Amygdala (tissue), 56 donors: ENCODE measurements at regions not wholly inside any gene's neighbourhood (a gene's known extent, or its start where the extent isn't known, plus 50 kb on each side); places are given as distances from the start of the nearest gene placed in this dataset.

Experiments used
- DNase-seq, 56 donors: peaks; one replicate each; lab custom pipeline; 2025; lab: John Stamatoyannopoulos, UW

GRCh38 chr9:87428659-87429058, 69.0 kb upstream of the DAPK1 start:
- DNase-seq = no peak

- DNase-seq = no peak
Observed at GRCh38 chr9:87431837-87432236, 65.8 kb upstream of the DAPK1 start.

DNA sequence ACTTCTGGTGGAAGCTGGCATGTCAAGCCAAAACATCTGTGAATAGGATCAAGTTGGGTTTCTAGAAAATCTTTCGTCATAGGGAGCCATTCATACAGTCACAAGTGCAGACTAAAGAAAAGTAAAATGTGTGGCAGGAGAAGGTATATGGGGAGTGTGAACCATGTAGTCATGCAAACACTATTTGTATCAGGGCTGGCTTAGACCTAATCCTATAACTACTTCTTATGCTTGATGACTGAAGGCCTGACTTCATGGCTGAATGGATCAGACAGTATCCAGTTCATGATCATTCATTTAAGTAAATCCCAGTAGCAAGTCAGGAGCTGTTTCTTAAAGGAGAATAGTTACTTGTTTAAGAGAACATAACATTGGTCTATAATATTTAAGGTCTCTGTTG, 63.8 kb upstream of the DAPK1 start:
- DNase-seq = no peak

GRCh38 chr9:87434366-87434765, 63.3 kb upstream of the DAPK1 start:
- DNase-seq = no peak

DNA sequence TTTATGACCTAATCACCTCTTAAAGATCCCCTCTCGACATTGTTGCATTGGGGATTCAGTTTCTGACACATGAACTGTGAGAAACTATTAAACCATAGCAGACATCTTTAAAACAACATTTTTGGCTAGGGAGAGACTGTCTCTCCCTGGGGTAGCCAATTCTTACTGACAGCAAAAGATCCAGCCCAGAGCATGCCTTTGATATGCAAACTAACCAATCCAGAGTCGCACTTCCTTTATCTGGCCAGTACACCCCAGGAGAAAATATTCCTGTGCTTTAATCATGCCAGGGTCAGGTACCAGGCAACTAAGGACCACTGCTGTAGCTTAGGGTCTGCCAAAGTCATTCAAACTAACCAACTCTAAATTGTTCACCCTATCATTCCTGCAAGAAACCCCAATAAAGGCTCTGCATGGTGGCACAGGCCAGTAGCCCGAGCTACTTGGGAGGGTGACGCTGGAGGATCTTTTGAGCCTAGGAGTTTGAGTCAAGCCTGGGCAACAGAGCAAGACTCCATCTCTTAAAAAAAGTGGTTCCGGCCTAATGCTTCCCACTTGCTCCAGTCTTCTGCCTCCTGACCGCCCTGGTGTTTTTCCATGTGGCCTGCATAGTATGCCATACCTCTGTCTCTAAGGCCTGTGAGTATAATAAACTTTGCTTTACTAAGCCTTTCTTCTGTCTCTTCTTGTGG, 62.3 kb upstream of the DAPK1 start:
- DNase-seq = no peak

DNA sequence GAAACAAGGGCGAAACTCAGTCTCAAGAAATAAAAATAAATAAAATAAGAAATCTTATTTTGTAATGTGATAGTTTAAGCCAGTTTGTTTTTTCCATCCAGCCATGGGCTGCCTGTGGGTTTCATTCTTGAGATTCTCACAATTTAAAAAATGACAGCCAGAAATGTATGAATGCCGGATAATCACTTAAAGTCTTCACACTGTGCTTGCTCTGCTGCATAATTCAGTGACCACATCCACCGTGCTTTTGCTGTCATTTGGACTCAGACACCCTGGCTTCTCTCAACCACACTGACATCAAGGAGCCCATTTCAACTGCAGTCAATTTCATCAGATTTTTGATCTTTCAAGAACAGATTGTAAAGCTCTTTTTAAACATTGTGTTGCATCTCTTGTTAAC, 61.0 kb upstream of the DAPK1 start:
- DNase-seq = no peak

DNA sequence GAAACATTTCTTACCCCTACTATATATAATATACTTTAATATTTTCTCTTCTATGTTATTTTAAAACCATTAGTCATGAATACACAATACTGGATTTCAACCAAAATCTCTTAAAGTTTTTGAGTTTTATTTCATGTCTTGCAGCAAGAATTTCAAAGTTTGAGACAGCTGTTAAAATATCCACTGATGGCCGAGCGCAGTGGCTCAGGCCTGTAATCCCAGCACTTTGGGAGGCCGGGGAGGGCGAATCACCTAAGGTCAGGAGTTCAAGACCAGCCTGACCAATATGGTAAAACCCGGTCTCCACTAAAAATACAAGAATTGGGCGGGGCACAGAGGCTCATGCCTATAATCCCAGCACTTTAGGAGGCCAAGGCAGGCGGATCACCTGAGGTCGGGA, 59.7 kb upstream of the DAPK1 start:
- DNase-seq = no peak

DNA sequence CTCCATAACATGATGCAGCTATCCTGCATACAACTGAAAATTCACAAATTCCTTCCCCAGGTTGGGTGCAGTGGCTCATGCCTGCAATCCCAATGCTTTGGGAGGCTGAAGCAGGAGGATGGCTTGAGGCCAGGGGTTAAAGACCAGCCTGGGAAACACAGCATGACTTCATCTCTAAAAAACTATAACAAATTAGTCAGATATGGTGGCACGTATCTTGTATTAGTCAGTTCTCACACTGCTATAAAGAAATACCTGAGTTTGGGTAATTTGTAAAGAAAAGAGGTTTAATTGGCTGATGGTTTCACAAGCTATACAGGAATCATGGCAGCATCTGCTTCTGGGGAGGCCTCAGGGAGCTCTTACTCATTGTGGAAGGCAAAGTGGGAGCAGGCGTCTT, 56.4 kb upstream of the DAPK1 start:
- no peak for DNase-seq

GRCh38 chr9:87442451-87442850, 55.2 kb upstream of the DAPK1 start:
- DNase-seq = no peak

DNA sequence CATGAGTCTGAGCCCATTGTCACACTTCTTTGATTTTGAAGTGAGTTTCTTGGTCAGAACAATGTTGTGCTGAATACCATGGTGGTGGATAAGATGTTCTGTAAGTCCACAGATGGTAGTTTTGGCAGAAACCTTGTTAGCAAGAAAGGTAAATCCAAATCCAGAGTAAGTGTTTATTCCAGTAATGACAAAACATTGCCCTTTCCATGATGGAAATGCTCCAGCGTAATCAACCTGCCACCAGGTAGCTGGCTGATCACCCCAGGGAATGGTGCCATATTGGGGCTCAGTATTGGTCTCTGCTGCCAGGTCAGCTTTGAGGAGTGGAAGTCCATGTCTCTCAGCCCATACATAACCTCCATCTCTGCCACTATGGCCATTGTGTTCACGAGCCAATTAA, 54.7 kb upstream of the DAPK1 start:
- no peak for DNase-seq

DNA sequence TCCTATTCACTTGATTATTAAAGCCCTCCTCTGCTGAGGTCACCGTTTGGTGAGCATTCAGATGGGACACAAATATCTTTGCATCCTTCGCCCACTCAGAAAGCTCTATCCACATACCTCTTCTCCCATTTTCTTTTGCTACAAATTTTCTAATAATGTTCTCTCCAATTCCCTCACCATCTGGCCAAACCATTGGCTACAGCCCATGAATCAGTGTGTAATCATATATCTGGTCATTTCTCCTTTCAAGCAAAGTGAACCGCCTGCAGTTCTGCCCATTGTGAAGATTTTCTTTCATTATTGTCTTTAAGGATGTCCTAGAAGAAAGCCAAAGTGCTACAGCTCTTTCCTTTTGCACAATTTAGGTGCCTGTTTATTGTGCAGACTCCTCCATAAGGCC, 54.2 kb upstream of the DAPK1 start:
- DNase-seq = no peak

DNA sequence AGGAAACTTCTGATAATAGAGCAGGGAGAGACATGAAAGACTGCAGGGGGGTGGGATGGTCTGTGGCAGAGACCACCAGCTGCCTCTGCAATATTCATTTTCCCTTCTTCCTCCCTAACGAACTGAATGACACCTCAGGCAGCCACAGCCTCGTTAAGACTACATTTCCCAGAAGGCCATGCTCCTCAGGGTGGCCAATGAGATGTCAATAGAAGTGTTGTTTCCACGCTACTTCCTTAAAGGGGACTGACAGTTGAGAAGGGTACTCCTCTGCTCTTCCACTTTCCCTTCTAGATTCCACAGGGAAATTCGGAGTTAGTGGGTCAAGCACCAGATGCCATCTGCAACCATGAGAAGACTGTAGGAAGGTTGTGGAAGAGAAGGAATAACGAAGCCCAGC, 52.0 kb upstream of the DAPK1 start:
- peak in 40 of 56 donors; percentile 0 to 64 (median 13) for DNase-seq

DNA sequence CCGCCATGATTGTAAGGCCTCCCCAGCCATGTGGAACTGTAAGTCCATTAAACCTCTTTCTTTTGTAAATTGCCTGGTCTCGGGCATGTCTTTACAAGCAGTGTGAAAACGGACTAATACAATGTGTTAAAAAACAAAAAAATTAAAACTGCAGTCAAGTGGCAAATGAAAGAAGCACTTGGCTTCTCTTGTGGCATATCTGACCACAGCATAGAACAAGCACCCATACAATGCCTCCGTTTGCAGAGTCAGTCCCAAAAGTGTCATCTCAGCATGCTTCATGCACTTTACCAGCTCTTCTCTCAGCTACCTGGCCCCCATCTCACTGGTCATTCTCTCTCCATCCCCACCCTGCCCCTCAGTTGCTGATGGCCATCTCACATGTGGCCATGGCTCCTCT, 51.1 kb upstream of the DAPK1 start:
- no peak for DNase-seq

DNA sequence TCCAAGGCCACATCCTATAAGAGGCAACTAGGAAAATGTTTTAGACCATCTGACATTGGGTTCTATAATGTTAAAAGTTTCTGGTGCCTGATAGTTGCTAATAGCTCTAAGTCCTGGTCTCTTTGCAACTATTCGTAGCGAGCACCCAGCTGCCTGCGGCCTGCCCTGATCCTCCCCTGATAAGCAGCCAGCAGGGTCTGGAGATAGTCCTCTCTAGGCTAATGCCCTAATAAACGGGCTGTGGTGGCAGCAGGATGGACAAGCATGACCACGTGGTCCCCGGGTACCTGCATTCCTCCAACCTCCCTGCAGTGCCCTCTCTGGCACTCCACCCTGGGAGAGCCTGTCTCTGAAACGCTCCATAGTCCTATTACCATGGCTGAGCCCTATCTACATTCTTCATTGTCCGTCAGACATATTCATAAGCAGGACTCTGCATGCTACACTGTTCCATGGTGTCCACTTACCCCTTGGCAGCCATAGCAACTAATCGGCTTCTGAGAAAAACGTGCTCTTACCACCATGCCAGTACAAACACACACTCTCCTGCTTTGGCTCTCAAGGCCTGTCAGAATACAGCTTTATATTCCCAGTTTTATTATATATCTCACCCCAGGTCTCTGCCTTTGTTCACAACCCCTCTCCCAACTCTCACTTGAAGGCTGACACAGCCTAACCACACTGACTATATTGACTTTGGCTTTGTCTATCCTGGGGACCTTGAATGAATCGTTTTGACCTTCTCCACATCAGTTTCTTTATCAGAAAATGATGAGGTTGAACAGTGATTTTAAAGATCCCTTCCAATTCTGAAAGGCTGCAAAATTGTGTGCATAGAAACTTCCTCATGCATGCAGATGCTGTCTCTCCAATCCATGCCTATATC, 49.9 kb upstream of the DAPK1 start:
- no peak for DNase-seq
